Spleen (tissue), 11 donors: ENCODE measurements at regions not wholly inside any gene's neighbourhood (a gene's known extent, or its start where the extent isn't known, plus 50 kb on each side); places are given as distances from the start of the nearest gene placed in this dataset.

Source experiments
- DNase-seq: peaks from one replicate; pipeline ENCODE4 v3.0.0-alpha.2; 2020
- H3K27ac ChIP-seq, 8 donors: fragments of 200-600 bp; sonication (generic) in 7 of 8; 1 replicate in 4 of 8; 2 replicates in 4 of 8; pipeline versions ENCODE4 v1.5.0 to v1.8.0; 2016 to 2021; ENCODE audit warnings: inconsistent platforms in 4 of 8, mild to moderate bottlenecking in 4 of 8, moderate library complexity in 1 of 8
- H3K27me3 ChIP-seq, 7 donors: fragments of 200-600 bp; sonication (generic) in 6 of 7; replicated peaks in 1 of 7; 1 replicate in 4 of 7; 2 replicates in 3 of 7; pipeline versions ENCODE4 v1.5.0 to v1.8.0; 2016 to 2021; ENCODE audit warnings: inconsistent platforms in 3 of 7, mild to moderate bottlenecking in 1 of 7
- H3K36me3 ChIP-seq, 6 donors: fragments of 200-600 bp; sonication (generic) in 5 of 6; 1 replicate in 4 of 6; 2 replicates in 2 of 6; pipeline versions ENCODE4 v1.5.0 to v1.8.0; 2016 to 2021; ENCODE audit warnings: inconsistent platforms in 2 of 6
- H3K4me1 ChIP-seq, 6 donors: fragments of 200-600 bp; sonication (generic) in 5 of 6; 1 replicate in 3 of 6; 2 replicates in 3 of 6; pipeline versions ENCODE4 v1.5.0 to v1.8.0; 2016 to 2021; ENCODE audit warnings: inconsistent platforms in 3 of 6
- H3K4me3 ChIP-seq, 8 donors: fragments of 200-600 bp; sonication (generic) in 7 of 8; 1 replicate in 4 of 8; 2 replicates in 4 of 8; pipeline versions ENCODE4 v1.5.0 to v1.8.0; 2016 to 2021; ENCODE audit warnings: inconsistent platforms in 4 of 8, mild to moderate bottlenecking in 4 of 8, moderate library complexity in 2 of 8
- H3K9me3 ChIP-seq, 8 donors: fragments of 200-600 bp; sonication (generic) in 7 of 8; 1 replicate in 4 of 8; 2 replicates in 4 of 8; pipeline versions ENCODE4 v1.5.0 to v1.8.0; 2016 to 2021; ENCODE audit warnings: inconsistent platforms in 4 of 8
- POLR2A ChIP-seq, 3 donors: fragments of 450-650 bp; IDR thresholded peaks; one replicate each; pipeline ENCODE4 v1.5.1; 2017; ENCODE audit warnings: antibody characterized with exemption in 3 of 3, mild to moderate bottlenecking in 1 of 3
- POLR2AphosphoS5 ChIP-seq, 3 donors: sonication (generic); formaldehyde crosslinking; IDR thresholded peaks; one replicate each; pipeline ENCODE4 v1.5.1; 2017; ENCODE audit warnings: antibody characterized with exemption in 3 of 3
- WGBS, 5 donors: extraction: QIAGEN DNeasy Blood & Tissue Kit in 3 of 5; methylation state at CpG; one replicate each; pipeline versions ENCODE4 v1.1.5 to v1.1.7; 2013 to 2018; 5-methylcytosine and 5-hydroxymethylcytosine counted together
- intact Hi-C: fragments of 100-400 bp; cut with DNase I; formaldehyde crosslinking; loops from one replicate; pipeline ENCODE4 v1.15.0; 2023; ENCODE audit warnings: low total_unique reads
- TF ChIP-seq, protein P1 (sequence below), 11 experiments: fragments of 200-600 bp in 7 of 11; fragments of 450-650 bp in 4 of 11; sonication (generic) in 4 of 11; IDR thresholded peaks in 8 of 11; conservative IDR thresholded peaks in 3 of 11; 1 replicate in 7 of 11; 2 replicates in 4 of 11; pipeline versions ENCODE4 v1.4.0 to v1.8.0; 2016 to 2021; ENCODE audit warnings: antibody characterized with exemption in 11 of 11, inconsistent platforms in 4 of 11, mild to moderate bottlenecking in 1 of 11
- donor health status: healthy with polysubstance abuse.
- donor health status: DM: no; HTN: no; CAD: no; lungs with moderate emphysema.
- donor health status: DM: no; HTN: no; CAD: no.
- donor health status: Bipolar disorder and iron deficiency.
- donor health status: healthy.
- donor health status: DM: no; HTN: no; CAD: no.
- donor health status: DM: yes; HTN: yes; CAD: no.

DNA sequence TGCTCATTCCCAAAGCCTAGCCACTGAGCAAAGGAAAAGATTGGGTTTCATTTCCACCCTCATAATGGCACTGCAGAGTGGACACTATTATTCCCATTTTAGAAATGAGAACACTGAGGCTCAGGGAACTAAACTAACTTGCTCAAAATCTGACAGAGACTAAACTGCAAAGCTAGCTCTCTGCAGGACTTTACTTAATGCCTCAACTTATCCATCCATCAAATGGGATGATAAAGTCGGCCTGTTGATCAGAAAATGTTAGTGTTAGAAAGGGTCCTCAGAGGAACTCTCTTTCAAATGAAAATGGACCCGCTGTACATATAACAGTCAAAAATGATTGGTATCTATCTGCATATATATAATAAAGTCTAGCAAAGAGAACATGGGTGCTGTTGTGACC is 186.8 kb downstream of the QDPR start:
- H3K4me1 ChIP-seq = peaks cover 3 to 20% (median 12%) of the 10 kb centered on the region in 6 donors
- H3K27me3 ChIP-seq = no peaks in the 10 kb centered on the region
- intact Hi-C loops = loop anchor here (10.0 kb wide), 1 partner anchor 1030 kb away; no protein-coding TSS in a partner anchor
- no peak overlapping the region for H3K4me3 ChIP-seq
- peaks cover 0 to 4% (median 0%) of the 10 kb centered on the region in 8 donors for H3K9me3 ChIP-seq
- H3K27ac ChIP-seq = no peak overlapping the region
- TF ChIP-seq, protein P1, sequence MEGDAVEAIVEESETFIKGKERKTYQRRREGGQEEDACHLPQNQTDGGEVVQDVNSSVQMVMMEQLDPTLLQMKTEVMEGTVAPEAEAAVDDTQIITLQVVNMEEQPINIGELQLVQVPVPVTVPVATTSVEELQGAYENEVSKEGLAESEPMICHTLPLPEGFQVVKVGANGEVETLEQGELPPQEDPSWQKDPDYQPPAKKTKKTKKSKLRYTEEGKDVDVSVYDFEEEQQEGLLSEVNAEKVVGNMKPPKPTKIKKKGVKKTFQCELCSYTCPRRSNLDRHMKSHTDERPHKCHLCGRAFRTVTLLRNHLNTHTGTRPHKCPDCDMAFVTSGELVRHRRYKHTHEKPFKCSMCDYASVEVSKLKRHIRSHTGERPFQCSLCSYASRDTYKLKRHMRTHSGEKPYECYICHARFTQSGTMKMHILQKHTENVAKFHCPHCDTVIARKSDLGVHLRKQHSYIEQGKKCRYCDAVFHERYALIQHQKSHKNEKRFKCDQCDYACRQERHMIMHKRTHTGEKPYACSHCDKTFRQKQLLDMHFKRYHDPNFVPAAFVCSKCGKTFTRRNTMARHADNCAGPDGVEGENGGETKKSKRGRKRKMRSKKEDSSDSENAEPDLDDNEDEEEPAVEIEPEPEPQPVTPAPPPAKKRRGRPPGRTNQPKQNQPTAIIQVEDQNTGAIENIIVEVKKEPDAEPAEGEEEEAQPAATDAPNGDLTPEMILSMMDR (IDR thresholded peaks at IDR 0.05 in 8 of 11, conservative IDR thresholded peaks at IDR 0.05 in 3 of 11) = no peak
- TF ChIP-seq POLR2A (IDR thresholded peaks at IDR 0.05) = no peak
- TF ChIP-seq POLR2AphosphoS5 (IDR thresholded peaks at IDR 0.05) = no peak
- 94 to 99% (median 95%) methylated on average over 2 of the region's 2 CpGs for WGBS, 5 donors
- no peak for DNase-seq
- no peaks in the 10 kb centered on the region for H3K36me3 ChIP-seq

DNA sequence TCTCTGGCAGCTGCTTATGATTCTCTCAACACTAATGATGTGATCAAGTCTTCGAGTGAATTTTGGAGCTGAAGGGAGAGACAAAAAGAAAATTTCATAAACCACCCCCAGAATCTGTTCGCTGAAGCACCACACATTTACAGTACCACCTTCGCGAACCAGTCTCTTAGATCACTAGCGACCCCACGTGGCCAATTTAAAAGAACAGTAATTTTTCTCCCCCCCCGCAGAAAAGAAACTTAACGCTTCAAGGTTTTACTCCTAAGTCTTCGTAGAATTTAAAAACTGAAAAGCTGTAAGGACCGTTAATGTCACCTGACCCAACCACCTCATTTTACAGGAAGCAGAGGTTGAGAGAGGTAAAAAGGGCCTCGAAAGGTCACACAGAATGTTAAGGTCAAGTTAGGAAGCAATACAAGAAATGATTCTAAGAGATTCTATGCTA is 187.5 kb downstream of the QDPR start:
- no peak for DNase-seq
- intact Hi-C loops = loop anchor here (10.0 kb wide), 1 partner anchor 1030 kb away; no protein-coding TSS in a partner anchor
- 5 to 8% (median 6%) methylated on average over 11 of the region's 11 CpGs for WGBS, 5 donors
- peak overlapping the region in 2 of 8 donors; percentile 4 to 10 for H3K27ac ChIP-seq
- H3K4me3 ChIP-seq = no peak overlapping the region
- no peaks in the 10 kb centered on the region for H3K36me3 ChIP-seq
- H3K27me3 ChIP-seq = no peaks in the 10 kb centered on the region
- H3K4me1 ChIP-seq = peaks cover 3 to 20% (median 12%) of the 10 kb centered on the region in 6 donors
- peaks cover 0 to 11% (median 0%) of the 10 kb centered on the region in 8 donors for H3K9me3 ChIP-seq
- TF ChIP-seq POLR2AphosphoS5 (IDR thresholded peaks at IDR 0.05) (no peak), POLR2A (IDR thresholded peaks at IDR 0.05) (no peak)
- TF ChIP-seq, protein P1 (IDR thresholded peaks at IDR 0.05 in 8 of 11, conservative IDR thresholded peaks at IDR 0.05 in 3 of 11) = peak in 7 of 11 experiments; percentile 31 to 63 (median 47)

DNA sequence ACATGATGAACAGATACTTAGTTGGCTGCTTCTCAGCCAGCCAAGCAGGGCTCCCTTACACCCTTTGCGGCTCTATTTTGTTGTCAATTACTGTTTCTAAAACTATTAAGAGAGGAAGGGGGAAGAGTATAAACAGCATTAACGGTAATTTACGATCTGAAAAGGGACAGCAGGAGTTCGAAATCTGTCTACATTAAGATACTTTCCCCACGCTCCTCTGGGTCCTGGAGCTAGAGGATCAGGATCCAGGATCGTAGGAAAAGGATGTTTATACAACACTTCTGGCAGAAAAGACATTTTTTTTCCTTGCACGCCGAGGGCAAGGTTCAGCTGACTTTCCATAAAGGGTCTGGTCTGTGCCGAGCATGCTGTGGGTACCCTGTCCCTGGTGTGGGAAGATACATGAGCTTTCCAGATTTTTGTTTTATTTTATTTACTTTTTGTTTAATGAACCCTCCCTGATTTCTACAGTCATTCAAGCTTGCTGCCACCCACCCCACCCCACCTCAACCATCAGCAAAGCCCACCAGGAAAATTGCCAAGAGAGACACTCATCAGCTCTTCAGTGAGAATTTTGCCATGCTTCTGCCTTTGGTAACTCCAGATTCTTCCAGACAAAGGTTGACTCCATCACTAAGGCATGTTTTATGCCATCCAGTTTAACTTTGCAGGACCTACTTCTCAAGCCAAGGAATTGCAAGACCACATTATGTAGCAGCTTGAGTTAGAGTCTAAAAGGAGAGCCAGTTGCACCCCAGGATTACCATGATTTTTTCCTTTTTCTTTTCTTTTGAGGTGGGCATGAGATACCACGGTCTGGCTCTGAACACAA is 188.1 kb downstream of the QDPR start:
- TF ChIP-seq, protein P1 (IDR thresholded peaks at IDR 0.05 in 8 of 11, conservative IDR thresholded peaks at IDR 0.05 in 3 of 11) = no peak
- TF ChIP-seq POLR2A (IDR thresholded peaks at IDR 0.05) (no peak), POLR2AphosphoS5 (IDR thresholded peaks at IDR 0.05) (no peak)
- 63 to 70% (median 69%) methylated on average over 10 of the region's 10 CpGs for WGBS, 5 donors
- no peak overlapping the region for H3K4me3 ChIP-seq
- no peaks in the 10 kb centered on the region for H3K27me3 ChIP-seq
- no peaks in the 10 kb centered on the region for H3K36me3 ChIP-seq
- peak overlapping the region in 2 of 8 donors; percentile 4 to 10 for H3K27ac ChIP-seq
- intact Hi-C loops = loop anchor here (10.0 kb wide), 1 partner anchor 1029 kb away; no protein-coding TSS in a partner anchor
- H3K4me1 ChIP-seq = peaks cover 3 to 19% (median 12%) of the 10 kb centered on the region in 6 donors
- DNase-seq = no peak
- peaks cover 0 to 12% (median 0%) of the 10 kb centered on the region in 8 donors for H3K9me3 ChIP-seq

DNA sequence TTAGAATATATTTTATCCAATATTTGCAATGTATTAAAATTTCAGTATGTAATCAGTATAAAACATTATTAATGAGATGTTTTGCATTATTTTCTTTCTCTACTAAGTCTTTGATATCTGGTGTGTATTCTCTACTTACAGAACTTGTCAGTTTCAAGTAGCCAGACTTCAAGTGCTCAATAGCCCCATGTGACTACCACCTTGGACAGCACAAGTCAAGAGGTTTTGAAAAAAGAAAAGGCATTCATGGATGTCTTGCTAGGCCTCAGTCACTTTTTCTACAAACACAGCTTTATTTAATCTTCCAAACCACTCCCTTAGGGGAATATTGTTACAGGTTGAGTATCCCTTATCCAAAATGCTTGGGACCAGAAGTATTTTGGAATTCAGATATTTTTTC is 189.4 kb downstream of the QDPR start:
- TF ChIP-seq POLR2AphosphoS5 (IDR thresholded peaks at IDR 0.05) = no peak
- TF ChIP-seq, protein P1 (IDR thresholded peaks at IDR 0.05 in 8 of 11, conservative IDR thresholded peaks at IDR 0.05 in 3 of 11) = no peak
- TF ChIP-seq POLR2A (IDR thresholded peaks at IDR 0.05) = no peak
- intact Hi-C loops = loop anchor here (10.0 kb wide), 1 partner anchor 1028 kb away; no protein-coding TSS in a partner anchor
- Histone ChIP-seq H3K9me3 (peaks cover 0 to 12% (median 0%) of the 10 kb centered on the region in 8 donors), H3K27ac (no peak overlapping the region), H3K4me3 (no peak overlapping the region), H3K27me3 (no peaks in the 10 kb centered on the region), H3K36me3 (no peaks in the 10 kb centered on the region), H3K4me1 (peaks cover 3 to 14% (median 12%) of the 10 kb centered on the region in 6 donors)
- DNase-seq = no peak
